ENCODE measurements at regions not wholly inside any gene's neighbourhood (a gene's known extent, or its start where the extent isn't known, plus 50 kb on each side); places are given as distances from the start of the nearest gene placed in this dataset.
A peak's percentile ranks its signal among the peaks of the same experiment; 100 is the strongest.

- intact Hi-C loops (cut with DNase I): no loop called here
- Histone ChIP-seq H3K27ac (no peak overlapping the region), H3K36me3 (no peaks in the 10 kb centered on the region), H3K4me3 (no peak overlapping the region), H3K4me1 (peaks cover 0 to 4% of the 10 kb centered on the region in 2 donors), H3K27me3 (no peaks in the 10 kb centered on the region), H3K9me3 (no peaks in the 10 kb centered on the region)
- no peak for DNase-seq (ENCODE audit: low spot score in 2 of 2)
- no peak for TF ChIP-seq CTCF (IDR thresholded peaks at IDR 0.05)
Measured at GRCh38 chr6:87763901-87764300, 61.9 kb upstream of the AKIRIN2 start.

- DNase-seq (ENCODE audit: low spot score in 2 of 2): no peak
- Histone ChIP-seq H3K4me3 (no peak overlapping the region), H3K27me3 (no peaks in the 10 kb centered on the region), H3K27ac (no peak overlapping the region), H3K9me3 (no peaks in the 10 kb centered on the region), H3K36me3 (no peaks in the 10 kb centered on the region), H3K4me1 (peaks cover 0 to 4% of the 10 kb centered on the region in 2 donors)
- TF ChIP-seq CTCF (IDR thresholded peaks at IDR 0.05): no peak
- intact Hi-C loops (cut with DNase I): no loop called here
Measured at GRCh38 chr6:87763276-87763675, 61.2 kb upstream of the AKIRIN2 start.

GRCh38 chr6:87762116-87762515 is 60.1 kb upstream of the AKIRIN2 start:
- intact Hi-C loops (cut with DNase I): no loop called here
- no peak for TF ChIP-seq CTCF (IDR thresholded peaks at IDR 0.05)

GRCh38 chr6:87757792-87758191 is 55.8 kb upstream of the AKIRIN2 start:
- no peak for DNase-seq (ENCODE audit: low spot score in 2 of 2)
- intact Hi-C loops (cut with DNase I): no loop called here
- no peak for TF ChIP-seq CTCF (IDR thresholded peaks at IDR 0.05)

More at GRCh38 chr6:87762116-87762515, 60.1 kb upstream of the AKIRIN2 start:
- DNase-seq (ENCODE audit: low spot score in 2 of 2): no peak
- Histone ChIP-seq H3K27ac (no peak overlapping the region), H3K9me3 (no peaks in the 10 kb centered on the region), H3K36me3 (no peaks in the 10 kb centered on the region), H3K27me3 (no peaks in the 10 kb centered on the region), H3K4me1 (peaks cover 0 to 4% of the 10 kb centered on the region in 2 donors), H3K4me3 (no peak overlapping the region)

GRCh38 chr6:87756858-87757257 is 54.8 kb upstream of the AKIRIN2 start:
- no peaks in the 10 kb centered on the region for H3K36me3 ChIP-seq
- H3K4me3 ChIP-seq: no peak overlapping the region
- H3K9me3 ChIP-seq: no peaks in the 10 kb centered on the region
- TF ChIP-seq CTCF (IDR thresholded peaks at IDR 0.05): no peak
- no peaks in the 10 kb centered on the region for H3K27me3 ChIP-seq
- no peak overlapping the region for H3K27ac ChIP-seq
- DNase-seq (ENCODE audit: low spot score in 2 of 2): peak in 1 of 2 donors; percentile 70
- intact Hi-C loops (cut with DNase I): no loop called here
- H3K4me1 ChIP-seq: peaks cover 3 to 4% of the 10 kb centered on the region in 2 donors

More at GRCh38 chr6:87757792-87758191, 55.8 kb upstream of the AKIRIN2 start:
- Histone ChIP-seq H3K9me3 (no peaks in the 10 kb centered on the region), H3K27ac (no peak overlapping the region), H3K36me3 (no peaks in the 10 kb centered on the region), H3K27me3 (no peaks in the 10 kb centered on the region), H3K4me3 (no peak overlapping the region), H3K4me1 (peaks cover 3 to 4% of the 10 kb centered on the region in 2 donors)
